Vagina (tissue), 2 donors: ENCODE measurements at regions not wholly inside any gene's neighbourhood (a gene's known extent, or its start where the extent isn't known, plus 50 kb on each side); places are given as distances from the start of the nearest gene placed in this dataset.

Source experiments
- DNase-seq, 2 donors: peaks; one replicate each; pipeline ENCODE4 v3.0.0-alpha.2; 2017; ENCODE audit errors: extremely low spot score in 2 of 2
- H3K27ac ChIP-seq: fragments of 200-600 bp; sonication (generic); one replicate; pipeline ENCODE4 v1.5.1; 2019
- H3K27me3 ChIP-seq: fragments of 200-600 bp; sonication (generic); one replicate; pipeline ENCODE4 v1.5.1; 2019
- H3K36me3 ChIP-seq, 2 donors: fragments of 200-600 bp; sonication (generic); one replicate each; pipeline ENCODE4 v1.5.1; 2017 to 2019
- H3K4me1 ChIP-seq: fragments of 200-600 bp; sonication (generic); one replicate; pipeline ENCODE4 v1.5.1; 2019
- H3K4me3 ChIP-seq, 2 donors: fragments of 200-600 bp; sonication (generic); 1 replicate in 1 of 2; 2 replicates in 1 of 2; pipeline ENCODE4 v1.5.1; 2016 to 2019
- H3K9me3 ChIP-seq: fragments of 200-600 bp; sonication (generic); one replicate; pipeline ENCODE4 v1.5.1; 2019
- POLR2A ChIP-seq, 2 donors: fragments of 450-650 bp; IDR thresholded peaks; one replicate each; pipeline ENCODE4 v1.6.1; 2017; ENCODE audit warnings: antibody characterized with exemption in 2 of 2, mild to moderate bottlenecking in 2 of 2, moderate library complexity in 2 of 2
- POLR2AphosphoS5 ChIP-seq, 2 donors: sonication (generic); formaldehyde crosslinking; IDR thresholded peaks; one replicate each; pipeline ENCODE4 v1.9.0; 2017; ENCODE audit warnings: antibody characterized with exemption in 2 of 2, mild to moderate bottlenecking in 2 of 2, low read depth in 1 of 2; ENCODE audit not compliant: insufficient read depth in 1 of 2
- intact Hi-C: fragments of 100-400 bp; cut with DNase I; formaldehyde crosslinking; loops from one replicate; pipeline ENCODE4 v1.15.1; 2023
- TF ChIP-seq, protein P1 (sequence below), 3 experiments: fragments of 450-650 bp in 2 of 3; fragments of 200-600 bp in 1 of 3; sonication (generic) in 1 of 3; IDR thresholded peaks; one replicate each; pipeline ENCODE4 v1.5.1; 2017 to 2019; ENCODE audit warnings: antibody characterized with exemption in 3 of 3, mild to moderate bottlenecking in 2 of 3, moderate library complexity in 2 of 3

DNA sequence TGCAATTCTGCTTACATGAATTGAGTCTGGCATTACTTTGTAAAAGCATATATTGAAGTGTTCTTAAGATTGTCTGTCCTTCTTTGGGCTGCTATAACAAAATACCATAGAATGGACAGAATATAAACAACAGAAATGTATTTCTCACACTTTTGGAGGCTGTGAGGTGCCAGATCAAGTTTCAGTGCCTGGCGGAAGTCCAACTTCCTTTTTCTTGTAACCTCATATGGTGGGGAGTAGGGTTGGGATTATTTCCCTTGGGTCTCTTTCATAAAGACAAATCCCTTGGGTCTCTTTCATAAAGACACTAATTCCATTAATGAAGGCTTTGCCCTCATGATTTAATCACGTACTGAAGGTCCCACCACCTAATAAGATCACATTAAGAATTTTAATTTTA is 199.3 kb upstream of the GRID2 start:
- TF ChIP-seq POLR2A (IDR thresholded peaks at IDR 0.05) (no peak), POLR2AphosphoS5 (IDR thresholded peaks at IDR 0.05; ENCODE audit: insufficient read depth in 1 of 2, low read depth in 1 of 2) (no peak)
- TF ChIP-seq, protein P1, sequence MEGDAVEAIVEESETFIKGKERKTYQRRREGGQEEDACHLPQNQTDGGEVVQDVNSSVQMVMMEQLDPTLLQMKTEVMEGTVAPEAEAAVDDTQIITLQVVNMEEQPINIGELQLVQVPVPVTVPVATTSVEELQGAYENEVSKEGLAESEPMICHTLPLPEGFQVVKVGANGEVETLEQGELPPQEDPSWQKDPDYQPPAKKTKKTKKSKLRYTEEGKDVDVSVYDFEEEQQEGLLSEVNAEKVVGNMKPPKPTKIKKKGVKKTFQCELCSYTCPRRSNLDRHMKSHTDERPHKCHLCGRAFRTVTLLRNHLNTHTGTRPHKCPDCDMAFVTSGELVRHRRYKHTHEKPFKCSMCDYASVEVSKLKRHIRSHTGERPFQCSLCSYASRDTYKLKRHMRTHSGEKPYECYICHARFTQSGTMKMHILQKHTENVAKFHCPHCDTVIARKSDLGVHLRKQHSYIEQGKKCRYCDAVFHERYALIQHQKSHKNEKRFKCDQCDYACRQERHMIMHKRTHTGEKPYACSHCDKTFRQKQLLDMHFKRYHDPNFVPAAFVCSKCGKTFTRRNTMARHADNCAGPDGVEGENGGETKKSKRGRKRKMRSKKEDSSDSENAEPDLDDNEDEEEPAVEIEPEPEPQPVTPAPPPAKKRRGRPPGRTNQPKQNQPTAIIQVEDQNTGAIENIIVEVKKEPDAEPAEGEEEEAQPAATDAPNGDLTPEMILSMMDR (IDR thresholded peaks at IDR 0.05) = no peak
- no peaks in the 10 kb centered on the region for H3K9me3 ChIP-seq
- intact Hi-C loops = no loop called here
- H3K4me1 ChIP-seq = peaks cover 16% of the 10 kb centered on the region
- no peaks in the 10 kb centered on the region for H3K27me3 ChIP-seq
- no peak overlapping the region for H3K4me3 ChIP-seq
- H3K27ac ChIP-seq = no peak overlapping the region
- H3K36me3 ChIP-seq = no peaks in the 10 kb centered on the region
- no peak for DNase-seq

DNA sequence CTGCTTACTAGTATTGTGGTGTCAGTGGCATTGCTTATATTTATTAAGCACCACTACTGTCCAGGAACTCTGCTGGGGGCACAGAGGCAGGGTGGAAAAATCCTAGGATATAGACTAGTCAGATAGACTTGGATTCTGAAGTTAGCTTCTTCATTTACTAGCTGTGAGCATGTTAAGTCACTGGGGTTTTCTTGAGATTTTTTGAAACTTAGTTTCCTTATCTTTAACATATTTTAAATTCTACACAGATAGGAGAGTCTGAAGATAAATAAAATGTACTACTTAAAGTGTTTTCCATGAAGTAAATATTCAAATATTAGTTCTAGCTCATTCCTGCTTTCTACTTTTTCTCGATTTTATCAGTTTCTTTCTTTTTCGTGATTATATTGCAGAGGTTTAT is 196.9 kb upstream of the GRID2 start:
- peaks cover 5% of the 10 kb centered on the region for H3K4me1 ChIP-seq
- no peak for DNase-seq
- H3K9me3 ChIP-seq = no peaks in the 10 kb centered on the region
- TF ChIP-seq POLR2AphosphoS5 (IDR thresholded peaks at IDR 0.05; ENCODE audit: insufficient read depth in 1 of 2, low read depth in 1 of 2) (no peak), POLR2A (IDR thresholded peaks at IDR 0.05) (no peak)
- TF ChIP-seq, protein P1 (IDR thresholded peaks at IDR 0.05) = no peak
- no peaks in the 10 kb centered on the region for H3K27me3 ChIP-seq
- intact Hi-C loops = no loop called here
- H3K4me3 ChIP-seq = no peak overlapping the region
- no peaks in the 10 kb centered on the region for H3K36me3 ChIP-seq
- H3K27ac ChIP-seq = no peak overlapping the region

DNA sequence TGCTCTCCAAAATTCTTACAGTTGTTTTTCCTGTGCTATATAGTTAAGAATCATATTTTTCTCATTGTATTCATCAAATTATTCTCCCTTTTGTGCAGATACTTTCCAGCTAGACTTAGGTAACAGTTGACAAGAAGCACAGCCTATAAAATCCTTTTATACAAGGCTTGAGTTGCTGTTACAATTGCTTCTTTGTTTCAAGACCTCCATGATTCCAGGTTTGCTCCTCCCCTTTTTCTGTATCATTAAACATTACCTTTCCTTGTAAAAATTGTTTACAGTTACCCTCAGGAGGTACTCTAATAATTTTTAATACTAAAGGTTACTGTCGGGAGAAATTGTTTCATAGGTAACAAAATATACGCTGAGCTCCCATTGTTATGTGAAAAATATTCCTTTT is 192.3 kb upstream of the GRID2 start:
- intact Hi-C loops = no loop called here
- DNase-seq = no peak
- no peaks in the 10 kb centered on the region for H3K36me3 ChIP-seq
- no peak overlapping the region for H3K27ac ChIP-seq
- H3K9me3 ChIP-seq = no peaks in the 10 kb centered on the region
- no peaks in the 10 kb centered on the region for H3K27me3 ChIP-seq
- TF ChIP-seq, protein P1 (IDR thresholded peaks at IDR 0.05) = no peak
- no peak for TF ChIP-seq POLR2AphosphoS5 (IDR thresholded peaks at IDR 0.05; ENCODE audit: insufficient read depth in 1 of 2, low read depth in 1 of 2)
- no peak overlapping the region for H3K4me3 ChIP-seq
- H3K4me1 ChIP-seq = no peaks in the 10 kb centered on the region

DNA sequence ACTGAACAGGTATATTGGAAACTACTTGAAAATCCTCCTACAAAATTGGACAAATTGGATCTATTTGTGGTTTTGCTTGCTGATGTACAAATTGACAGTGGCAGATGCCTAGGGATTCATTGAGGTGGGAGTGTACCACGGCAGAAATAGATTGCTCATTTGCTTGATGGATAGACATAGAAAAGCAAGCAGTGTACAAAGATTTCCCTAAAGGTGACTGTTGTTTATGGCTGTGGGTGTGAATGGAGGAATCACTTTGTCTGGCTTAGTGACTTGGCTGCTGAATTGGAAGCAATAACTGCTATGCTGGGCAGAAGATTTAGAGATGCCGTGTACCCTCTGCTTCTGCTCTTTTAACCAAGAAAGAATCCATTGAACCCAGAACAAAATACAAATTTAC is 191.0 kb upstream of the GRID2 start:
- intact Hi-C loops = no loop called here
- Histone ChIP-seq H3K36me3 (no peaks in the 10 kb centered on the region), H3K4me1 (no peaks in the 10 kb centered on the region), H3K4me3 (no peak overlapping the region), H3K27ac (no peak overlapping the region), H3K9me3 (no peaks in the 10 kb centered on the region), H3K27me3 (no peaks in the 10 kb centered on the region)
- no peak for DNase-seq
- TF ChIP-seq POLR2AphosphoS5 (IDR thresholded peaks at IDR 0.05; ENCODE audit: insufficient read depth in 1 of 2, low read depth in 1 of 2) (no peak), POLR2A (IDR thresholded peaks at IDR 0.05) (no peak)
- TF ChIP-seq, protein P1 (IDR thresholded peaks at IDR 0.05) = no peak

DNA sequence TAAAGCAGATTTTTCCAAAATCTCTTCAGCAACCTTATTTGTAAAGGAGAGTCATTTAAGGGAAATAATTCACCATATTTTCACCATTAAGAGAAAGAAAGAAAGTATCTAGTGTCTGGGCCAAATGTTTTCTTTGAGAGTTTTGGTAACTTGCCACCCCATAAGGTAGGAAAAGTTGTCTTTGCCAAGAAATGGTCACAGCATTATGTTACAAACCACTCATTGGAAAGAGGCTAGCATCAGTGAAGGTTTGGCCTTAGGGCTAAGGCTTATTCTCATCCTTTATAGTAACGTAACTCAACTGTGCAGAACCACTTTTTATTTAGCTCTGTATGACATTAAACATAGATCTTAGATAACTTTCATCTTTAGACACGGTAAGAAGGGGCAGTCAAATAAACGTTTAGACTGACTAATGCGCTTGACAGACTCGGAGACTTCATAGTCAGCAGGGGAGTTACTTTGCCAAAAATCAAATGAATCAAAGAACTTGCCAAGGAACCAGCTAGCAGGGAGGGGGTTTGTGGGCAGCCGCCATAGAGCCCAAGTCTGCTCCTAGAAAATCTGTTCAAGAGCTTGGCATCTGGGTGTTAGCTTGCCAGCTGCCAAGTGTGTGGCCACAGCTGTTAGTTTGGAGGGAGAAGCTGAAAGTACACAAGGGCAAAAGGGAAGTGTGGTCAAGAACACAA is 182.8 kb upstream of the GRID2 start:
- DNase-seq = no peak
- H3K4me3 ChIP-seq = no peak overlapping the region
- H3K27ac ChIP-seq = no peak overlapping the region
- no peaks in the 10 kb centered on the region for H3K4me1 ChIP-seq
- intact Hi-C loops = no loop called here
- no peak for TF ChIP-seq POLR2A (IDR thresholded peaks at IDR 0.05)
- TF ChIP-seq, protein P1 (IDR thresholded peaks at IDR 0.05) = no peak
- TF ChIP-seq POLR2AphosphoS5 (IDR thresholded peaks at IDR 0.05; ENCODE audit: insufficient read depth in 1 of 2, low read depth in 1 of 2) = no peak
- no peaks in the 10 kb centered on the region for H3K36me3 ChIP-seq
- H3K9me3 ChIP-seq = no peaks in the 10 kb centered on the region
- H3K27me3 ChIP-seq = no peaks in the 10 kb centered on the region
